GM21390 (cell line): ENCODE measurements at regions not wholly inside any gene's neighbourhood (a gene's known extent, or its start where the extent isn't known, plus 50 kb on each side); places are given as distances from the start of the nearest gene placed in this dataset.

ENCODE experiments used
- ATAC-seq: cut with Tn5 transposase; IDR thresholded peaks from one replicate; pipeline ENCODE4 v1.9.1; 2021; ENCODE audit not compliant: unreplicated experiment

DNA sequence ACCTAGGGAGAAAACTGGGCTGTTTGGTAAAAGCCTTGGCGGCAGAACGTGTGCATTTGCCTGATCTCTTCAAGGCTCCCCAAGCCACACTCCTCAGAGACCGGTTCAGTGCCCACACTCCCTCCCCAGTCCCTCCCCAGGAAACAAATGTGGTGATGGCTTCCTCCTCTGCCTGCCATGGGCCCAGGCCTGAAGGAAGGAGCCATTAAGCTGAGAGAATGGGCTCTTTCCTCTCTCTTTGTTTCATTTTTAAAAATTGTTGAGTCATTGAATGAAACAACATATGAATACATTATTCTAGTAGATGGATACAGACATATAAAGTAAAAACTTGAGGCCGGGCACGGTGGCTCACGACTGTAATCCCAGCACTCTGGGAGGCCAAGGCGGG is 50.6 kb upstream of the YWHAQ start:
- ATAC-seq, result no peak

DNA sequence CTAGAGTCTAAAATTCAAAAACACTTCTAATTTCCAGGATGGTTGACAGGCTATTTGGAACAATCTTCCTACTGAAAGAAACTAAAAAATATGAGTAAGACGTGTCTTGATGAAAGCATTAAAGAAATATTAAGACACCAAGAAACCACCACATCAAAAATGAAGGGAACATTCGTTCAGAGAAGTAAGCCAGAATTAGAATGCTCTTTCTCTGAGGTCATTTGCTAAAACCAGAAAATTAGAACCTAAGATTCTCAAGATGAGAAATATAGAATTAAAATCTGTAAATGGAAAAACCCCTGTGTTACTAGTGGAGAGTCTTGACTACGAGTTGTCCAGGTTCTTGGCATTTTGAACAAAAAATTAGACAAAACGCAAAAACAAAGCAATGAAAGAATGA is 54.8 kb upstream of the YWHAQ start:
- no peak for ATAC-seq

DNA sequence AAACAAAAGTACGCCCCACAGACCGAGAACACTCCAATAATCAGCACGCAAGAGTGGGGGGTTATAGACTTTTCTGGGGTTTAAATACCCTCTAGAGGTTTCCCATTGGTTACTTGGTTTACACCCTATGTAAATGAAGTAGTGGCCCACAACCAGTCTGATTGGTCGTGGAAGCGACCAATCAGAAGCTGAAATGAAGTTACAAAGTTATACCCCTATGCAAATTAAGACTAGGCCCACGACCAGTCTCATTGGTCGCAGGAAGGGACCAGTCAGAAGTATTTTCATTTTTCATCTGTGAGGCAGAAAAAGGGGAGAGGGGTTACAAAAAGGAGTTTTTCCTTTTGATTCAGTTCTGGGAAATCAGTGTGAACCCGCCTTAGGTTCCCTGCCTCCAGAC is 55.3 kb upstream of the YWHAQ start:
- ATAC-seq, result no peak

DNA sequence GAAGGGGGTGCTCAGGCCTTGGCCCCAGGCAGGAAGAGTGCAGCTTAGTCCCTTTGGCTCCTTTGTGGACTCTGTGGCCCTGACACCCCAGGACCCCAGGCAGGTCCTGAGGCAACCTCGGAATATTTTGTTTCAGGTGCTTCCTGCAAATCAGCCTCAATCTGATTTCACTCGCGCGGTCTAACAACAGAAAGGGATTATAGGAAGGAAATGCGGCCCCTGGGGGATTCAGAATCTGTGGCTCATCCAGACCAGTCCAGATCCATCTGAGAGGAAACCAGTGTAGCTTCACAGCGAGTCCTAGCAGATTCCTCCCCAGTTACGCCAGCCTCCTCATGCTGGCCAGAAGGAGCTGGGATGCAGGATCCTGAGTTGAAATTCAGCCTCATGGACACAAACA is 59.5 kb upstream of the YWHAQ start:
- no peak for ATAC-seq

DNA sequence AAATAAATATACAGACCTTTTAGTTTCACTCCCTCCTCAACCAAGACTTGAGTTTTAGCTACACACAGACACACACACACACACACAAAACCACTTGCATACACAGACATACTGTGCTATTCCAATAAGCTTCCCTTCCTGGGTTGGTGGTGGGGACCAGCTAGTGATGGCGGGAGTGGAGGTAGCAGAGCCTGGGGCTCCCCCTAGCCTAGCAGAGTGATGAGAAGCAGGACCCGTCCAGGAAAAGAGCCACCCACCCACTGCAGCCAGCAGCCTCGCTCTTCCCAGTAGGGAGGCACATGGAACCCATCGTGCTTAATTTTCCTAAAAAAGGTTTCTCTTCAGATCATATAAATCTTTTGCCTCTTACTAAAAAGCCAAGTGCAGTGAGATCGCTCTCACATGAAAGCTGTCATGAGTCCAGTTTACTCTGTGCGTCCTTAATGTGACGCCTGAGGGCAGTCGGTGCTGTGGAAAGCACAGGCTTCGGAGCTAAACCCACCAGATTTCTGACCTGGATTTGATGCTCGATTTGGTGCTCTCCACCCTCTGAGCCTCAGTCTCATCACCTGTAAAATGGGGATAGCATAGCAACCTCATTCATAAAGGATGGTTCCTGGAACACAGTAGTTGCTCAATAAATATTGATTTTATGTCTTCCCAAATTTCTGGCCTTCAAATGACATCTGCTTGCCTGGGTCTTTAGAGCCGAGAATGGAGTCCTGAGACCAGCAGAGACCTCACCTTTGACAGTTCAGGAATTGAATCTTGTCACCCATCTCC is 60.1 kb upstream of the YWHAQ start:
- no peak for ATAC-seq

DNA sequence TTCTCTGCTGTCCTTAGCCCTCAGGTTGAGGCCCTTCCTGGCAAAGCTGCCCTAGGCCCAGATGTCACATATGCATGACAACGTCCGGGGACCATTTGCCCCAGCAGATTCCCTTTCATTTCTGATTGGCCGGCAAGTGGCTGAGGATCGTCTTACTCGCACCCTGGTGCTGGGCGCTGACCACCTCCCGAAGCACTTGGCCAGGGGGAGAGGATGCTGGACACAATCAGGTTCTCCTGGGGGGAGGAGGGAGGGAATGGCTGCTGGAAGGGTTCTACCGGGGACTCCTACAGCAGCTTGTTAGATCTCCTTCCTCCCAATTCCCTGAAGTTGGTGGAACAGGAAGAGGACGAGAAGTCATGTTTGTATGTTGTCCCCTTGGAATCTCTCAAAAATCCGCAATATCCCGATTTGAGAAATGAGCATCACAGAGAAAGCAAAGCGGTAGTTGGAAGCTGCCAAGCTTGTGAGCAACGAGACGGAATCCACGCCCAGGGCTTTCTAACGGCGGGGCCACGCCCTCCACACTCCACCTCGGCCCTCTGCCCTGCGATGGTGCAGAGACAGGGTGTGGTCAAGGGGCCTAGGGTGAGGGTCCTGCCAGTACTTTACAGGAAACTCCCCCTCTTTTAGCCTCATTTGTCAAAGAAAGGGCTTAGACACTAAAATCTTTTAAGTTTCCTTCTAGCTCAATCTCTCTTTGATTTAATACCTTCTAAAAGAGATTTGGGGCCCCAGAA is 61.8 kb upstream of the YWHAQ start:
- ATAC-seq, result no peak

DNA sequence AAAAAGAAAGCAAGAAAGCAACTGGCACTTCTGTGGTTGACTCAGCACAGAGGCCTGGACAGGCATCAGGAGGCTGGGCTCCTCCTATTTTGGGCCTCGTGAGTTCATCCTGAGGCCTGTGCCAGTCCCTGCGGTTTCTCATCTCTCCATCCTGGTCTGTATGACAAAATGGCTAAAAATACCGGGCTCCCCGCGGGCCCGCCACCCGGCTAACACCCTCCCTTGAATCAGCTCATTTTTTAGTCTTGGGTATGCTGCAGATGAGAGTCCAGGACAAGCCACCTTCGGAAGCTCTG is 62.3 kb upstream of the YWHAQ start:
- ATAC-seq, result no peak

DNA sequence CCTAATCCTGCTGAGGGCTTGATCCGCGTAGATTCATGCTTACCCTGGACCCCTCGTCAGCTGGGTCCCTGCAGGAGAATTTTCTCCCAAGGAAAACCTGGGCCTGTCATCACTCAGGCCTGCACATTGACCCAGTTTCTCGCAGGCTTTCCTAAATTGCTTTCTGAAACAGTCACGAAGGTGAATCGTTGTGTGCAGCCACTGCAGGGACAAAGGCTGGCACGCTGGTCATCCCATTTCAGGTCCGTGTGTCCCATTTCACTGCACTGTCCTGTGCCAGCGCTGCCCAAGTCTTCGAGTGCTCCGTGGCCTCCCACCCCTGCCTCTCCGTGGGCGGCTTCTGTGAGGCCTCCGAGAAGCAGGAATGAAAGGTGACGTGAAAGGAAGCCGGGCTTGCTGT is 62.8 kb upstream of the YWHAQ start:
- ATAC-seq, result no peak

DNA sequence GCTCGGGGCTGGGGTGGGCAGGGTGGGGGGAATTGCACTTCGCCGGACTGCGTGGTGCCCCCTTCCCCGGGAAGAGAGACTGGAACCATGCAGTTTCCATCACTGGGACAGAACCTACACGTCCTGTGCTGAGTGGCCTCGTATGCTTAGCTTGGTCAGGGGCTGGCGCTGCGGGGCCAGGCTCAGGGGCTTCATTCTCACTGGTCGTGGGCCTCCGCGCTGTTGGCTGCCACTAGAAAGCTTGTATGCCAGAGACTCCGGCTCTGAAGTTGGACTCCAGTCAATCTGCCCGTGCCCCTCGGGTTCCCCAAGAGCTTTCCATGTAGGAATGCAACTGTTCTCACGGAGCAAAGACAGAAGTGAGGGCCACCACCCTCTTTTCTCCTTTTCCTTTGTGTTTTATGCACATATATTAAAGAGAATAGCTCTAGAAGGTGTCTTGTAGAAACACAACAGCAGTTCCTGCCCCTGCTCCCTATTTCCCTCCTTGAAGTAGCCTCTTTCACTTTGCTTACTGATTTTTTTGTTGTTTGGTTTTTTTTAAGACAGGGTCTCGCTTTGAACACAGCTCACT is 64.0 kb upstream of the YWHAQ start:
- ATAC-seq, result no peak

DNA sequence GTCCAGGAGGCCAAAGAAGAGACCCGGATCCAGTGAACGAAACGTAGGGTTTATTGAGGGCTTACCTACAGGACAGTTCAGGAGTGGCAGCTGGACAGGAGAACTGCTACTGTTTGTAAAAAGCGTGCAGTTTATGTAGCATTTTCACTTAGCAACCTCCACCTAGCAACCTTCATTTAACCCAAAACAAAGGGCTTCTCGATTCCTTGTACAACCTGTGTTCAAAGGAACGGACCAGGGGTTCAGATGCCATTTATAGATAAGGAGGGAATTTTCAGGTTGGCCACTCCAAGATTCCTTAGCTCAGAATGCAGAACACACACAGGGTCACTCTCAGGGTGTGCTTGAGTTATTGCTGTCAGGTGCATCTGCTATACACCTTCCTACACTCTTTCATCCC is 65.1 kb upstream of the YWHAQ start:
- ATAC-seq, result no peak

DNA sequence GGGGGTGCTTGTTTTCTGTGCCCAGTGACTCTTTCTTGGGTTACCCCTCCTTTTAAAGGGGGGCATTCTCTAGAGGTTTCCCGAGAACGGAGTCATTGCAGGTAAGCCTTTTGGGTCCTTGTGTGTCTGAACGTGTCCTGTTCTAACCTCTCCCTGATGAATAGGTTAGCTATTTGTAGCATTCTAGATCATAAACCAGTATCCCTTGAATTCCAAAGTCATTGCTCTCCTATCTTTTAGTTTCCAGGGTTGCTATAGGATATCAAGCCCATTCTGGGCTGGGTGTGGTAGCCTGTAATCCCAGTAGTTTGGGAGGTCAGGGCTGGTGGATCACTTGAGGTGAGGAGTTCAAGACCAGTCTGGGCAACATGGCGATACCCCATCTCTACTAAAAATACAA is 65.9 kb upstream of the YWHAQ start:
- no peak for ATAC-seq

DNA sequence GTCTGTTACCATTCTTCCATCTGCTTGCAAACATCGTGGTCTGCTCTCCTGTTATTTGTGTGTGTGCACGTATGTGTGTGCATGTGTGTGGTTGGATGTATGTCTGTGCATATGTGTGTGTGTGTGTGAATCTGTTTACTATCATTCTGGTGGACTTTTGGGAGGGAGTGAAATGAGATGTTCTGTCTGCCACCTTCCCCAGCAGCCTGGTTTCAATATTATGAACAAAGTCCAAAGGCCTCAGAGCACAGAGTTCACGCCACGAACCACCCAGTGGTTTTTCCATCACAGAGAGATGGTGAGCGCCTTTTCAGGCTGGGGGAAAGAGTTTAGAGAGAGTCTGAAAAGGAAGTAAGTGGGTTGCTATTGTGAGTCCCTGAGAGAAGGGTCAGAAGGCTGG is 67.1 kb upstream of the YWHAQ start:
- no peak for ATAC-seq

DNA sequence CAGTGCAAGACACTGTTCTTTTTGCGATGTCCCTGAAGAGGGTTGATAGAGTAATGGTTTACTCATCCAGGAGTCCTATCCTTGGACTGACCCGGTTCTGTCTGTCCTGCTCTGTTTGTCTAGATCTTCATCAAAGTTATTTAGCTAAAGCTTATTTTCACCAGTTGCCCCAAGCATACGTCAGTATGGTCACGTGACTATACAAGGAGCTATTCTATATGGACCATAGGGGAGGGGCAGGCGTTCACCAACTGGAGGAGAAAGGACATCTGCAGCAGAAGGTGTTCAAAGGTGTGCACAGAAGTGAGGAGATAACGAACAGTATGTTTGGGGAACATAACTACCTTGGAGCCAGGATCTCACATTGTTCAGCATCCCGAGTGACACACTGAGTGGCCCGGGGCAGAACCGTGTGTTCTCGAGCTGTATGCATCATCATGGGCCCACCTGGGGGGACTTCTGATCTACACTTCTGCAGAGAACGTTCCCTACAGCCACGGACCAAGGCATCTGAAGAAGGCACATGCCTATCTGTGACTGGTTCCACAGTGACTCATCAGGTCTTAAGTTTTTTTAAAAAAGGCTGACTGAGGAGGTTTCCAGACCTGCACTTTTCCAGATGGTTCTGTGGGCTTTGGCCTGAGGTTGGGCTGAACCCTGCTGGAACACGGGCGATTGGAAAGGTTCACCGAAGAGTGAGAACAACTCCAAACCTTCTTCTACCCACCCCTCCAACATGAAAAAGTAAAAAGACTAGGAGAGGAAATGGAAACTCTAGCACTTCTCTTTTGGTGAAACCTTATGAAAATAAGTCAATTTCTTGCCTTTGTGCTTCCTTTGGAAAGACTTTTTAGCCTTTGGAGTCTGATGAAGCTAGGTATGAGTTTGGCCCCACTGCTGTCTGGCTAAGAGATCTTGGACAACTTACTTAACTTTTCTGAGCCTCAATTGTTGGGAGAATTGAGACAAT is 68.6 kb upstream of the YWHAQ start:
- ATAC-seq, result no peak

DNA sequence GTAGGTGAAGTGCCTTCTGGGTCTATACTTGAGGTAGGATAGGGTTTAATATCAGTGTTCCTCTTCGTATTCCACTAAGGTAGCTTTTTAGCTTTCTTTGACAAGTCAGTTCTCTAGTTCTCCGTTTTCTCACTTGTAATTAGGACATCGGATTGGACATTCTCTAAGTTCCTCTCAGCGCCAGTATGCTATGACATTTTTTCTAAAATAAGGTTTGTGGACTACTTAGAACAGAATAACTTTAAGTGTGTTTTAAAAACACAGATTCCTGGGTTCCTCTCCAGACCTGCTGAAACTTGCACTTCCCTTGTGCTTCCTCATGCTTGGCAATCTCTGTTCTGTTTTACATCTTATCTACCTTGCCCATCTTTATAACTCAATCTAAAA is 69.3 kb upstream of the YWHAQ start:
- ATAC-seq, result no peak

DNA sequence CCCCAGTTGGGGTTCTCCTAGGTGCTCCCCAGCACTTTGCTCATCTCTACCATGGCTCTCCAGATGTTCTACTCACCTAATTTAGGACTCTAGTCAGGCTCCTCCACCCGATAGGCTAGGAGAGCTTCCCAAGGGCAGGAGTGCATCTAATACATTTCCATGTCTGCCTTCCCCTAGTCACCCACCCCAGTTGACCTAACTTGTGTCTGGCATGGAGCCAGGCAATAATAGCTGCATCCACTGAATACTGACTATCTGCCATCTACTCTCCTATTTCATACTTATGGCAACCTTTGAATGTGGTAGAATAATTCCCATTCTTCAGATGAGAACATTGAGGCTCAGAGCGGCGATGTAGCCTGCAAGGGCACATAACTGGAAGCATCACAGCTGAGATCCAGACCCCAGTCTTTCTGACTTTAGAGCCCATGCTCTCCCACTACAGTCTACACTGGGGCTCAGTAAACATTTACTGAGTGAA is 71.8 kb upstream of the YWHAQ start:
- ATAC-seq, result no peak

DNA sequence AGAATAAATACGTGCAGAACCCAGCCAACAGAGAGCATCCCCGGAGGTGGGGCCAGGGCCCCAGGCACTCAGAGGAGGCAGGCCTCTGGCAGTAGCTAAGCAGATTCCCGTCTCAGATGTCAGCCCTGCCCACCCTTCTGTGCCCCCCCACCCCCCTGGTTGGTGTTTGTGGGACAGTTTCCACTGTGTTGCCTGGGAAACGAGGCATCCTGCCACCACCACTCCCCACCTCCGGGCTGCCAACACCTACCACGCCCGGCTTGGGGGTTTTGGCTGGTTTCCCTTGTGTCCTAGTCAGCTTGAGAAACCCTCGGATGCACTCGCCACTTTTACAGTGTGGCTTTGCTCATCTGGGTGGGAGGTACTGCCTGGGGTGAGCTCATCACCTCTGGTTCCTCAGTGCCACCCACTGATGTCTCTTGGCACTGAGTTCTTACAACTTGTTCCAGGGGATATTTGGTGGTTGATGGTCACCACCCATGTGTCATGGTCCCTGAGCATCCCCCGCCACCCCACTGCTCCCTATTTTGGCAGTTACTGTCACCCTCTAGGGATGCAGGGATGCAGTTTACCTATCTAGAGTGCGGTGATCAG is 72.4 kb upstream of the YWHAQ start:
- no peak for ATAC-seq

DNA sequence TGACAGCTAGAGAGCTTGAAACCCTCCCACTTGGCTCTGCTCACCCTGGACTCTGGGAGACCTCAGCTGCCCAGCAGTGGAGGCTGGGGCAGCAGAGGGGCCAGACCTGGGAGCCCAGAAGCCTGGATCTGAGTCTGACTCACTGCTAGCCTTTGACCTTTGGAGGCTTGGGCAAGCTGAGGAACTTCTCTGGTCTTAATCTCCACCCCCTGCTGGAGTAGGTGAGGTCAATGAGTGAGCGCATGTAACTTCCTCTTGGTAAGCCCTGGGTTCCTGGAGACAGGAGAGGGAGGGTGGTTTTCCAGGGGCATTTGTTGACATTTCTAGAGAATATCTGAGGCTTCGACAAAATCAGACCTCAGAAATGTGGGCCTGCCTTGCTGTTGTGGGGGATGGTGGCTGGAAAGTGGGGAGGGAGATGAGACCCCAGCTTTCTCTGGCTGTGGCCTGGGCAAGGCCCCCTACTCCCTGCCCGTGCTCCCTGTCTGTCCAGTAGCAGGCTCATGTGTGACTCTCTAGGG is 73.0 kb upstream of the YWHAQ start:
- ATAC-seq, result no peak

DNA sequence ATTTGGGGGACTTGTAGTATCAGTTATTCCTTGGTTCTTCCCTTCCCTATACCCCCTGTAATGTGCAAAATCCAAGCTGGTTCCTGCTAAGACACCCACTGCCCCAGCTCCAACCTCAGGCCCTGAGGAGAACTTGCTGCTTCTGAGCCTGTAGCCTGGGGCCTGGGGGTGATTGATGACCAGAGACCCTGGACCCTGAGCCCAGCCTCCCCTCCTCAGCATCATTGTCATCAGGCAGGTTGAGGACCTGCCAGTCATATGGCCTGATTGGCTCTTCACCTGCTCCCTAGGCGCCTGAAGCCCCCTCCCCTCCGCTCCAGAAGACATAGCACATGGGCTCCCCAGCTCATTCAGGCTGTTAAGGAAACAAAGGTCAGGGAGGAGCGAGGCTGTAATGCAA is 73.8 kb upstream of the YWHAQ start:
- no peak for ATAC-seq

DNA sequence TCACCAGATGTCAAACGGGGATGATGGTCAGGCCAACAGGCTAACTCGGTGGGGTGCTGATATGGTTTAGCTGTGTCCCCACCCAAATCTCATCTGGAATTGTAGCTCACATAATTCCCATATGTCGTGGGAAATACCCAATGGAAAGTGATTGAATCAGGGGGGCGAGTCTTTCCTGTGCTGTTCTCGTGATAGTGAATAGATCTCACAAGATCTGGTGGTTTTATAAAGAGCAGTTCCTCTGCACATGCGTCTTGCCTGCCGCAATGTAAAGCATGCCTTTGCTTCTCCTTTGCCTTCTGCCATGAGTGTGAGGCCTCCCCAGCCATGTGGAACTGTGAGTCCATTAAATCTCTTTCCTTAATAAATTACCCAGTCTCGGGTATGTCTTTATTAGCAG is 74.4 kb upstream of the YWHAQ start:
- ATAC-seq, result no peak

DNA sequence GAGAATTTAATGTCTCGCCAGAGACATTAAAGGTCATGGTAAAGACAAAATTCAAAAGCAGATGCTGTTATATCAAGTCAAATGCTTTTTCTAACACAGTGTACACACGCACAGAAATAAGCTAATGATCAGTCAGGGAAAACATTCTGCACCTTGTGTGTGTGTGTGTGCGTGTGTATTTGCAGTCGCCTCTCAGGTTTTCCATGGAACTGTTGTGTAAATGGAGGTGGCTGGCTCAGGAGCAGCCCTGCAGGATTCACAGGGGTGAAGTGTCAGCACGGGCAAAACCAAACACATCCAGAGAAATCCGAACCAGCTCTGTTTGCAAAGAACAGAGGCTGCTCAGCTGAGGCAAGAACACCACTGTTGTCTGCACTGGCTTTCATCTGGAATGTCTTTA is 76.2 kb upstream of the YWHAQ start:
- ATAC-seq, result no peak
